ENCODE measurements at regions not wholly inside any gene's neighbourhood (a gene's known extent, or its start where the extent isn't known, plus 50 kb on each side); places are given as distances from the start of the nearest gene placed in this dataset. TPM values are rescaled to one million over a fixed set of nuclear protein-coding genes. Genes with fewer than 3 reads are reported as not detected.

- no peak for DNase-seq
Measured at GRCh38 chr6:22218410-22218809, 78.4 kb downstream of the PRL start.

- DNase-seq, result peak; percentile 31
Measured at GRCh38 chr6:22219925-22220324, 76.9 kb downstream of the PRL start.

- no peak for DNase-seq
Measured at GRCh38 chr6:22221211-22221610, 75.6 kb downstream of the PRL start.

DNA sequence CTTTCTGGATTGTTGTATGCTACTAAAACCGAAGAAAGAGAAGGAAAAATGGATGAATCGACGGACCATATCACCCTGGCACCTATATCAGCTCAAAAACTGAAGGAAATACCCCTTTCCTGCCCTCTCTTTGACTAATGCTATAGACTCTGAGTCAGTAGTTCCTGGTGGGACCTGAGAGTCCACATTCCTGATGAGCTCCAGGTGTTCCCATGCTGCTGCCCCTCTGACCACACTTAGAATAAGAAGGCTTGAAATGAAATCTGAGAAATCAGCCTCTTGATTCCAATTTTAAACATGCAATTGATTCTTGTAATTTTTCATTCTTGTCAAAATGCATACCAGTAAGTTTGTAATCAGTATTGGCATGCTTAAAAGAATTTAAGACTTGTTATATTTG is 75.2 kb downstream of the PRL start:
- DNase-seq, result no peak

- DNase-seq, result no peak
Measured at GRCh38 chr6:22222469-22222868, 74.4 kb downstream of the PRL start.

- DNase-seq, result no peak
Measured at GRCh38 chr6:22227824-22228610, 68.8 kb downstream of the PRL start.

GRCh38 chr6:22231050-22231449 is 65.8 kb downstream of the PRL start:
- no peak for DNase-seq

- no peak for DNase-seq
Measured at GRCh38 chr6:22231616-22232015, 65.2 kb downstream of the PRL start.

DNA sequence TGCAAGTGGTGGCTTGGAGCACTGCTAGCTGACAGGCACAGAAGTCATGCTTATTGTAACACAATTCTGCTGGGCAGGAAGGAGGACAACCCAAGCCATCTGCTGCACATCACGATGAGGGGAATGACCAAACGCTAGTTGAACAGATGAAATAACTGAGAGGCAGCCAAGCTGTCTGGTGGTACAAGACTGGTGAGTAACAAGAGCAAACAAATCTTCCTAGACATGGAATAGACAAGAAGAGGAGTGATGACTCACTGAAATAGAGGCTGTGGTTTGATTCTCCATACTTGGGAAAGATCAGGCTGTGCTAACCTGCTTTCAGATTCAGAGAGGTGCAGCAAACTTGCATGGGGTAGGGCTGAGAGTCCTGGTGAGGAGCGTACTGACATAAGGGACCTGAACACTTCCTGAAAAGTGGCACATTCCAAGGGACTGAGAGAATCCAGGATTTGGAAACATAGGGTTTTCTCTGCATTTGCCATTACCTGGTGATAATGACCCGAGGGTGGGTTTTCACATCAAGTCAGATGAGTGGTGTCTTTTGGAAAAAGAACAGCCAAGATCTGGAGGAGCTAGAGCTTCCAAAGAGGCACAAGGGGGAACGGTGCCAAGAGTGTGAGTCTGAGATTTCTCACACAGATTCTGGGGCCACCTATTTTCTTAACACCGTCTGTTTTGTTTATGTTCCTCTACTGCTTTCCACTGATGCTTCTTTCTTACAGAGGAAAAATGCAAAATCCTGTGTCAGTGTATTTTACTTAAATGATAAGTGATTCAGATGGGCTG is 60.0 kb downstream of the PRL start:
- no peak for DNase-seq

Small RNAs in the stretch of these regions (small RNA-seq; reads per million reads assigned to genes)
- not detected for gene AL136313.1 (ENCODE audit: low replicate concordance)

Data from skin of body (tissue), 2 donors.